C4-2B (cell line): ENCODE measurements at regions not wholly inside any gene's neighbourhood (a gene's known extent, or its start where the extent isn't known, plus 50 kb on each side); places are given as distances from the start of the nearest gene placed in this dataset.

ENCODE experiments used
- ZFX ChIP-seq: fragments of 450-650 bp; IDR thresholded peaks from 2 replicates; pipeline ENCODE4 v1.6.1; 2017
- TF ChIP-seq, protein P1 (sequence below): fragments of 450-650 bp; conservative IDR thresholded peaks from 2 replicates; pipeline ENCODE4 v1.5.1; 2017; ENCODE audit warnings: mild to moderate bottlenecking

DNA sequence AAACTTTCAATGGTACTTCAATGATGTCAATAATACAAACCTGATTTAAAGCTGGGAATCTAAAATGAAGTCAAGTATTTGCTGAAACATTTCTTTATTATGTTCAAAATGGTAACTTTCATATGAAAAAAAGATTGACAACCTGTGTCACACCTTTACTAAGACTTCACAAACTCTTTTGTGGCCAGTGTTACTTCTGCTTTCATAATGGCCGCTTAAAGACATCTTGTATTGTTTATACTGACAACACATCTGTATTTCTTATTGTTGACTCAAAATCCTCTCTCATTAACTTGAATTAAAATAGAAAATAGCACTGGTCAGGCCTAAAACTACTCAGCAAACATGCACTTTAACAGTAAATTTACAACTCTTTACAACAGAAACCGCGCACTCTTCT lies 312.3 kb upstream of the CNTN6 start:
- TF ChIP-seq, protein P1, sequence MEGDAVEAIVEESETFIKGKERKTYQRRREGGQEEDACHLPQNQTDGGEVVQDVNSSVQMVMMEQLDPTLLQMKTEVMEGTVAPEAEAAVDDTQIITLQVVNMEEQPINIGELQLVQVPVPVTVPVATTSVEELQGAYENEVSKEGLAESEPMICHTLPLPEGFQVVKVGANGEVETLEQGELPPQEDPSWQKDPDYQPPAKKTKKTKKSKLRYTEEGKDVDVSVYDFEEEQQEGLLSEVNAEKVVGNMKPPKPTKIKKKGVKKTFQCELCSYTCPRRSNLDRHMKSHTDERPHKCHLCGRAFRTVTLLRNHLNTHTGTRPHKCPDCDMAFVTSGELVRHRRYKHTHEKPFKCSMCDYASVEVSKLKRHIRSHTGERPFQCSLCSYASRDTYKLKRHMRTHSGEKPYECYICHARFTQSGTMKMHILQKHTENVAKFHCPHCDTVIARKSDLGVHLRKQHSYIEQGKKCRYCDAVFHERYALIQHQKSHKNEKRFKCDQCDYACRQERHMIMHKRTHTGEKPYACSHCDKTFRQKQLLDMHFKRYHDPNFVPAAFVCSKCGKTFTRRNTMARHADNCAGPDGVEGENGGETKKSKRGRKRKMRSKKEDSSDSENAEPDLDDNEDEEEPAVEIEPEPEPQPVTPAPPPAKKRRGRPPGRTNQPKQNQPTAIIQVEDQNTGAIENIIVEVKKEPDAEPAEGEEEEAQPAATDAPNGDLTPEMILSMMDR = no peak
- TF ChIP-seq ZFX = no peak
